A549 (cell line): ENCODE measurements at regions not wholly inside any gene's neighbourhood (a gene's known extent, or its start where the extent isn't known, plus 50 kb on each side); places are given as distances from the start of the nearest gene placed in this dataset.
"Not testable (repeated sequence)": the region's sequence is repeated elsewhere in the genome, so short reads cannot be mapped to it uniquely, and the experiment has no call there.

Source experiments
- ATAC-seq, 2 experiments: fragments of 200-7000 bp in 1 of 2; fragments of >200 bp in 1 of 2; cut with Nextera tagmentation in 1 of 2; cut with Tn5 transposase in 1 of 2; 3 replicates each; pipeline versions ENCODE4 v1.8.0 to v1.9.1; 2018 to 2020; ENCODE audit warnings: mild to moderate bottlenecking in 1 of 2, moderate library complexity in 1 of 2
- CTCF ChIA-PET: fragments of 300-600 bp; sonication (Branson Sonifier 250); formaldehyde crosslinking; extraction: SDS; loops from one replicate; lab custom pipeline; 2021; ENCODE audit warnings: antibody characterized with exemption, inconsistent platforms; lab: Yijun Ruan, JAX
- POLR2A ChIA-PET: fragments of 350-600 bp; formaldehyde crosslinking; extraction: SDS; loops from one replicate; lab custom pipeline; 2021; ENCODE audit warnings: antibody characterized with exemption, inconsistent platforms; lab: Yijun Ruan, JAX
- DNase-seq, 2 experiments: peaks; one replicate each; pipeline versions ENCODE4 v3.0.0 to v3.0.0-alpha.2; 2011 to 2016; ENCODE audit warnings: low read depth in 1 of 2, low spot score in 1 of 2
- FAIRE-seq: peaks from 2 replicates; lab custom pipeline; 2011; peaks lifted over from hg19 to GRCh38; lab: Jason Lieb, UNC
- H3K27ac ChIP-seq, 2 experiments: fragments of >200 bp; sonication (Bioruptor Twin); formaldehyde crosslinking; 3 replicates each; pipeline ENCODE4 v1.5.1; 2016 to 2017
- H3K4me1 ChIP-seq: fragments of >200 bp; sonication (Bioruptor Twin); formaldehyde crosslinking; 3 replicates; pipeline ENCODE4 v1.6.1; 2016
- H3K4me2 ChIP-seq: fragments of >200 bp; sonication (Bioruptor Twin); formaldehyde crosslinking; 3 replicates; pipeline ENCODE4 v1.6.1; 2016
- H3K4me3 ChIP-seq: fragments of >200 bp; sonication (Bioruptor Twin); formaldehyde crosslinking; 3 replicates; pipeline ENCODE4 v1.5.1; 2016
- H3K9me3 ChIP-seq: fragments of >200 bp; sonication (Bioruptor Twin); formaldehyde crosslinking; 3 replicates; pipeline ENCODE4 v1.6.1; 2016
- ATOH8 ChIP-seq: fragments of 250-450 bp; sonication (Bioruptor Pico); IDR thresholded peaks from 2 replicates; pipeline ENCODE4 v1.5.0; 2020; ENCODE audit warnings: low read depth, mild to moderate bottlenecking, moderate library complexity
- CBX8 ChIP-seq: fragments of 200-600 bp; sonication (generic); IDR thresholded peaks from 2 replicates; pipeline ENCODE4 v1.6.1; 2016
- E2F6 ChIP-seq: IDR thresholded peaks from 2 replicates; pipeline ENCODE4 v1.6.1; 2012; ENCODE audit warnings: low read depth, borderline replicate concordance
- ELK1 ChIP-seq: fragments of 150-350 bp; IDR thresholded peaks from 2 replicates; pipeline ENCODE4 v1.6.1; 2014; ENCODE audit warnings: low read depth, mild to moderate bottlenecking, low read length
- ESRRA ChIP-seq: fragments of 150-350 bp; IDR thresholded peaks from 2 replicates; pipeline ENCODE4 v1.6.1; 2014; ENCODE audit warnings: mild to moderate bottlenecking, low read length, borderline replicate concordance
- FOSB ChIP-seq: fragments of 250-450 bp; sonication (Bioruptor Pico); IDR thresholded peaks from 2 replicates; pipeline ENCODE4 v1.5.0; 2020; ENCODE audit warnings: mild to moderate bottlenecking, moderate library complexity
- FOSL2 ChIP-seq, 2 experiments: fragments of 450-650 bp in 1 of 2; fragments of >200 bp in 1 of 2; sonication (Bioruptor Twin) in 1 of 2; formaldehyde crosslinking; IDR thresholded peaks; 2 replicates each; pipeline versions ENCODE4 v1.5.0 to v1.6.1; 2016 to 2020; ENCODE audit warnings: mild to moderate bottlenecking in 1 of 2, moderate library complexity in 1 of 2
- HOXB5 ChIP-seq: fragments of 250-450 bp; sonication (Bioruptor Pico); IDR thresholded peaks from 2 replicates; pipeline ENCODE4 v1.5.0; 2020; ENCODE audit warnings: mild to moderate bottlenecking, moderate library complexity
- JUNB ChIP-seq: fragments of >200 bp; sonication (Bioruptor Twin); formaldehyde crosslinking; IDR thresholded peaks from 2 replicates; pipeline ENCODE4 v1.6.1; 2016
- MAFK ChIP-seq: fragments of 450-650 bp; IDR thresholded peaks from 2 replicates; pipeline ENCODE4 v1.6.1; 2014; ENCODE audit not compliant: partially characterized antibody
- MAX ChIP-seq: IDR thresholded peaks from 2 replicates; pipeline ENCODE4 v1.6.1; 2012
- MAZ ChIP-seq: fragments of 150-350 bp; IDR thresholded peaks from 2 replicates; pipeline ENCODE4 v1.6.1; 2014; ENCODE audit warnings: antibody characterized with exemption, low read depth, low read length, borderline replicate concordance
- NPAS2 ChIP-seq: fragments of 250-450 bp; sonication (Bioruptor Pico); IDR thresholded peaks from 2 replicates; pipeline ENCODE4 v1.8.0; 2022; ENCODE audit warnings: mild to moderate bottlenecking, moderate library complexity, borderline replicate concordance
- PHF8 ChIP-seq: fragments of 200-600 bp; sonication (generic); IDR thresholded peaks from 2 replicates; pipeline ENCODE4 v1.6.1; 2016; ENCODE audit warnings: low read depth, mild to moderate bottlenecking, antibody characterized with exemption, moderate library complexity, borderline replicate concordance
- POLR2A ChIP-seq: IDR thresholded peaks from 2 replicates; pipeline ENCODE4 v1.6.1; 2012; ENCODE audit warnings: mild to moderate bottlenecking, low read length
- POLR2AphosphoS2 ChIP-seq: conservative IDR thresholded peaks from 2 replicates; pipeline ENCODE4 v1.6.1; 2012; ENCODE audit warnings: low read length, improper control_type of control experiment, inconsistent platforms
- RCOR1 ChIP-seq: fragments of 150-350 bp; IDR thresholded peaks from 2 replicates; pipeline ENCODE4 v1.6.1; 2014; ENCODE audit warnings: antibody characterized with exemption, low read length, low read depth
- RNF2 ChIP-seq: fragments of 200-600 bp; sonication (generic); IDR thresholded peaks from 2 replicates; pipeline ENCODE4 v1.6.1; 2016; ENCODE audit warnings: low read depth, mild to moderate bottlenecking, antibody characterized with exemption, moderate library complexity, borderline replicate concordance
- SMC3 ChIP-seq: fragments of >200 bp; sonication (Bioruptor Twin); formaldehyde crosslinking; IDR thresholded peaks from 3 replicates; pipeline ENCODE4 v1.6.1; 2018; ENCODE audit warnings: inconsistent platforms
- TFCP2L1 ChIP-seq: fragments of 250-450 bp; sonication (Bioruptor Pico); IDR thresholded peaks from 2 replicates; pipeline ENCODE4 v1.5.0; 2021; ENCODE audit warnings: mild to moderate bottlenecking
- TP53 ChIP-seq: fragments of 250-450 bp; sonication (Bioruptor Pico); IDR thresholded peaks from 2 replicates; pipeline ENCODE4 v1.5.0; 2021; ENCODE audit warnings: mild to moderate bottlenecking, moderate library complexity
- ZFP36 ChIP-seq: fragments of 450-650 bp; IDR thresholded peaks from 2 replicates; pipeline ENCODE4 v1.6.1; 2014; ENCODE audit warnings: borderline replicate concordance; ENCODE audit not compliant: partially characterized antibody
- WGBS: methylation state at CpG from one replicate; pipeline ENCODE4 v1.1.6; 2017; ENCODE audit errors: missing lambda C conversion rate; 5-methylcytosine and 5-hydroxymethylcytosine counted together

GRCh38 chr9:31745886-31746285 is 638.6 kb upstream of the ACO1 start:
- H3K27ac ChIP-seq: no peak overlapping the region
- TF ChIP-seq MAZ: no peak
- no peak for TF ChIP-seq ELK1
- TF ChIP-seq CBX8: no peak
- ChIA-PET CTCF (no interaction called here), POLR2A (no interaction called here)
- DNase-seq: no peak
- FAIRE-seq: no peak
- no peaks in the 10 kb centered on the region for H3K4me1 ChIP-seq
- H3K9me3 ChIP-seq: no peaks in the 10 kb centered on the region
- no peak overlapping the region for H3K4me3 ChIP-seq
- ATAC-seq: no peak
- H3K4me2 ChIP-seq: no peak overlapping the region

- H3K4me1 ChIP-seq: no peaks in the 10 kb centered on the region
- TF ChIP-seq MAFK (peak; percentile 64), FOSL2 (IDR thresholded peaks at IDR 0.05) (no peak), FOSL2 (CRISPR knock-in tag; IDR thresholded peaks at IDR 0.05) (no peak)
- TF ChIP-seq, all 56 proteins: peak for 1
- no peak overlapping the region for H3K4me3 ChIP-seq
- no peak for FAIRE-seq
- no peak overlapping the region for H3K4me2 ChIP-seq
- no peaks in the 10 kb centered on the region for H3K9me3 ChIP-seq
- no peak for DNase-seq
- H3K27ac ChIP-seq: no peak overlapping the region
- ChIA-PET CTCF (no interaction called here), POLR2A (no interaction called here)
- no peak for ATAC-seq
Observed at GRCh38 chr9:31753756-31754155, 630.7 kb upstream of the ACO1 start.

GRCh38 chr9:31759703-31760102 is 624.7 kb upstream of the ACO1 start:
- Histone ChIP-seq H3K27ac (no peak overlapping the region), H3K4me3 (no peak overlapping the region), H3K9me3 (no peaks in the 10 kb centered on the region), H3K4me1 (no peaks in the 10 kb centered on the region), H3K4me2 (no peak overlapping the region)
- 32% methylated on average over 3 of the region's 3 CpGs for WGBS
- POLR2A ChIA-PET: no interaction called here
- TF ChIP-seq SMC3: no peak
- TF ChIP-seq PHF8: no peak
- no peak for TF ChIP-seq ESRRA
- TF ChIP-seq ATOH8 (CRISPR knock-in tag): no peak
- TF ChIP-seq NPAS2: no peak
- no peak for TF ChIP-seq FOSB (CRISPR knock-in tag)
- TF ChIP-seq HOXB5 (CRISPR knock-in tag): no peak
- TF ChIP-seq POLR2A: no peak
- CTCF ChIA-PET: no interaction called here
- no peak for ATAC-seq
- no peak for FAIRE-seq
- DNase-seq: no peak

GRCh38 chr9:31774021-31774420 is 610.4 kb upstream of the ACO1 start:
- CTCF ChIA-PET, POLR2A ChIA-PET, H3K4me1 ChIP-seq: not testable (repeated sequence)

GRCh38 chr9:31774571-31774970 is 609.9 kb upstream of the ACO1 start:
- no peaks in the 10 kb centered on the region for H3K9me3 ChIP-seq
- H3K4me1 ChIP-seq: no peaks in the 10 kb centered on the region
- no peak for ATAC-seq
- TF ChIP-seq FOSL2 (IDR thresholded peaks at IDR 0.05) (no peak), FOSL2 (CRISPR knock-in tag; IDR thresholded peaks at IDR 0.05) (no peak), ZFP36 (no peak), JUNB (no peak), E2F6 (no peak), CBX8 (no peak), POLR2AphosphoS2 (no peak), TFCP2L1 (no peak), NPAS2 (no peak), RNF2 (no peak), MAX (no peak), TP53 (no peak), RCOR1 (no peak)
- no peak overlapping the region for H3K4me3 ChIP-seq
- CTCF ChIA-PET: no interaction called here
- POLR2A ChIA-PET: no interaction called here
- H3K4me2 ChIP-seq: no peak overlapping the region
- no peak for DNase-seq
- H3K27ac ChIP-seq: no peak overlapping the region
- WGBS: 3% methylated on average over 2 of the region's 2 CpGs
- FAIRE-seq: no peak

More at GRCh38 chr9:31774021-31774420, 610.4 kb upstream of the ACO1 start:
- not testable (repeated sequence) for H3K4me3 ChIP-seq, H3K9me3 ChIP-seq, ATAC-seq, H3K4me2 ChIP-seq, DNase-seq, H3K27ac ChIP-seq, FAIRE-seq
- WGBS: 34% methylated on average over 3 of the region's 3 CpGs
